ENCODE measurements at regions not wholly inside any gene's neighbourhood (a gene's known extent, or its start where the extent isn't known, plus 50 kb on each side); places are given as distances from the start of the nearest gene placed in this dataset.

DNA sequence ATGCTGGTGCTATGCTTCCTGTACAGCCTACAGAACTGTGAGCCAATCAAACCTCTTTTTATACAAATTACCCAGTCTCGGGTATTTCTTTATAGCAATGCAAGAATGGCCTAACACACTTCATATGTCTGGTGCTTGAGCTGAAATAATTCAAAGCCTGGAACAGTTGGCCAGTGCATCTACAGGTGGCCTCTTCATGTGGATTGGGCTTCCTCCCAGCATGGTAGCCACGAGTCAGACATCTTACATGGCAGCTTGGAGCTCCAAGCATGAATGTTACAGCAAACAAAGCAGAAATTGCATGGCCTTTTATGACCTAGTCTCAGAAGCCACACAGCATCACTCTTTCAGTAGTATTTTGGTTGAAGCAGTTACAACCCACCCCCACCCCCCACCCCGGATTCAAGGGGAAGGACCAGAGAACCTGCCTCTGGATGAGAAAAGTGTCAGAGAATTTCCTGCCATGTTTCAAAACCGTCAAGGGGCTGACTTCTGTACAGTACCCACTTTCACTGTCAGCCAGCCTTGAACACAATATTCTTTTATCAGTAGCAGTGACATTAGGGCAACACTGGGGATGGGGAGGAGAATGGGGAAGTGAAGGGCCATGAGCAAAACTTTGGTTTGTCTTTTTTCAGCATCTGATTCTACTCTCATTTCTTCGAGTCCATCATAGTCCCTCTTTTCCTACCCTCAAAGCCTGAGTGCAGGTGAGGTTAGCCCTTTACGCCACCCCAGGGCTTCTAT, 368.7 kb downstream of the BCOR start:
- DNase-seq (ENCODE audit: extremely low read depth, low read depth) = no peak
- TF ChIP-seq, protein P1, sequence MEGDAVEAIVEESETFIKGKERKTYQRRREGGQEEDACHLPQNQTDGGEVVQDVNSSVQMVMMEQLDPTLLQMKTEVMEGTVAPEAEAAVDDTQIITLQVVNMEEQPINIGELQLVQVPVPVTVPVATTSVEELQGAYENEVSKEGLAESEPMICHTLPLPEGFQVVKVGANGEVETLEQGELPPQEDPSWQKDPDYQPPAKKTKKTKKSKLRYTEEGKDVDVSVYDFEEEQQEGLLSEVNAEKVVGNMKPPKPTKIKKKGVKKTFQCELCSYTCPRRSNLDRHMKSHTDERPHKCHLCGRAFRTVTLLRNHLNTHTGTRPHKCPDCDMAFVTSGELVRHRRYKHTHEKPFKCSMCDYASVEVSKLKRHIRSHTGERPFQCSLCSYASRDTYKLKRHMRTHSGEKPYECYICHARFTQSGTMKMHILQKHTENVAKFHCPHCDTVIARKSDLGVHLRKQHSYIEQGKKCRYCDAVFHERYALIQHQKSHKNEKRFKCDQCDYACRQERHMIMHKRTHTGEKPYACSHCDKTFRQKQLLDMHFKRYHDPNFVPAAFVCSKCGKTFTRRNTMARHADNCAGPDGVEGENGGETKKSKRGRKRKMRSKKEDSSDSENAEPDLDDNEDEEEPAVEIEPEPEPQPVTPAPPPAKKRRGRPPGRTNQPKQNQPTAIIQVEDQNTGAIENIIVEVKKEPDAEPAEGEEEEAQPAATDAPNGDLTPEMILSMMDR (IDR thresholded peaks at IDR 0.05; ENCODE audit: low read depth, low read length) = no peak

DNA sequence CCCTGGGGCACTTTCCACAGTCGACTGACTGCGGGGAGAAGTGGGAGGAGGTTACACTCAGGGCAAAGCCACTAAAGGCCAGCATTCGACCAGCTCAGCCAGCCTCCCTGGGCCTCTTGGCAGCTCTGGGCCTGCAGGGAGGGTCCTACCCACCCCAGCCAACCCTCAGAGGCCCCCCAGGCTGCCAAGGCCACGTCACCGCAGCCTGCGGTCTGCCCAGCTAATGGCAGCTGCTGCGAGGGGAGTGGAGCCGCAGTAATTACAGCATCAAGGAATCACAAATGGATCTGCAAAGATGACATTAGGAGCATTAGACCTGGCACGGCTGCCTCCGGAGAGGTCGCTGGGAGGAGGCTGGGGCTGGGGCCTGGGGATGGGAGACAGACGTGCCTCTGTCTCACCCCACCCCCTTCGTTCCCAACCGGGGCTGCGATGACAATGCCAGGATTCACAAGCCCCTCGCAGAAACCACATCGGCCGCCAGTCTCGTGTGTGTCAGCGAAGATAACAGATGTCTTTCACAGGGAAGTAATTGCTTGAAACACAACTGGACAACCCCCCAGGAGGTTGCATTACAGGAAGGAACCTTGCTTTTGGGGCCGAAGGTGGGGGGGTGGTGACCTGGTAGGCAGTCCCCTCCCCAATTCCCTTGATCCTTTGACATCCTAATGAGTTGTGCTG, 367.6 kb downstream of the BCOR start:
- DNase-seq (ENCODE audit: extremely low read depth, low read depth) = no peak
- TF ChIP-seq, protein P1 (IDR thresholded peaks at IDR 0.05; ENCODE audit: low read depth, low read length) = no peak

DNA sequence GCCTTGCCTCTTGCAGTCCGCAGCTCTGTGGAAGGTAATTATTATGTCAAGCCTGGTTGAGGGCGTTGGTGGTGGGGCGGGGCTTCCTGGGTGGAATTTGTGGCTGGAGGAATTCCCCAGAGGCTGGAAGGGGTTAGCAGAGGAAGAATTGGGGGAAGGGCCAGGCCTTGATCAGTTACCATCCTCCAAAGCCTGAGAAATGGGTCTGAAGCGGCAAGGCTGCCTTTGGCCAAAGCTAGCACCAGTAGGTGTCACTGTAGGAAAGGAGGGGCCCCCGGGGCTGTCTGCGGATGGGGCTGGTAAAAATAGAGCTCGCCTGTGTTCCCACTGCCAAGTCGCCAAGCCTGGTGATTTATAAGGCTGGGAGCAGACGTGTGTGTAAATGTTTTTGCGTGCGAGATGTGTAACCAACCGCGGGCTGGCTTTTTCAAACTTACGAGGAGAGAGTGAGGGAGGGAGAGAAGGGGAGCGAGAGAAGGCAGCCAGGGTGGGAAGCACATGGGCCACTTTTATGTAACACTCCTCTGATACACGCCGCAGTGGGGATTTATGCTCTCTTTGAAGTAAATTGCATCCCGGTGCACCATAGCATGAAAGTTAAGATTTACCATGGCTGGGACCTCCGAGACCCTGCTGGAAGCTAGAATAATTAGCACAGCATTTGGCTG, 367.0 kb downstream of the BCOR start:
- DNase-seq (ENCODE audit: extremely low read depth, low read depth) = no peak
- TF ChIP-seq, protein P1 (IDR thresholded peaks at IDR 0.05; ENCODE audit: low read depth, low read length) = peak; percentile 51

DNA sequence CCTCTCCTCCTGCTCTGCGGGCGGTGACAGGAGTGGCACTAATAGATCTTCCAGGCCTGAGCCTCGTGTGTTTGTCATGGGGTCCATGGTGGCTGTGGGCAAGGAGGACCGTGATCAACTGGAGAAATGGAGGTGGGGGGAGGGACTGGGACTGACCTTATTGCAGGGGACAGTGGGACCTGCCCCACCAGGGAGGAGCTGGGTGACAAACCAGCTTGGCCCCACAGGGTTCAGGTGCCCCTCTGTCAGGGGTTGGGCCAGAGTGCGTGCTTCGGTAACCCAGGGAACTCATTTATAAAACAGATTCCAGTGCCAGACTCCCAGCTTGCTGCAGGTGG, 366.5 kb downstream of the BCOR start:
- DNase-seq (ENCODE audit: extremely low read depth, low read depth) = no peak
- TF ChIP-seq, protein P1 (IDR thresholded peaks at IDR 0.05; ENCODE audit: low read depth, low read length) = no peak

DNA sequence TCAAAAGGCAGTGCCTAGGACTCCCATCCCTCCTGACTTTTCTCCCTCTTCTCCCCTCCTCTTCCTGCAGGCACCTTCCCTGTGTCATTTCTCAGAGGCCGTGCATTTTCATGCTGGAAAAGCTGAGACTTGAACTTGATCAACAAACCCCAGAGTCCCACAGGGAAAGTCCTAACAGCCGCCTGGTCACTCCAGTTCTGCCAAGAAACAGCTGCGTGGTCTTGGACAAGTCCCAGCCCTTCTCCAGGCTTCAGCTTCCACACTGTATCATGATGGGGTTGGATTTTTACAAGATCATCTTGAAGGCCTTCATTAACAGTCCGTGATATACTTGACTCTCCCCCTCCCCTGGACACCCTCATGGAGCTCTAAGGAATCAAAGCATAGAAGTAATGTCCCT, 366.0 kb downstream of the BCOR start:
- DNase-seq (ENCODE audit: extremely low read depth, low read depth) = no peak

DNA sequence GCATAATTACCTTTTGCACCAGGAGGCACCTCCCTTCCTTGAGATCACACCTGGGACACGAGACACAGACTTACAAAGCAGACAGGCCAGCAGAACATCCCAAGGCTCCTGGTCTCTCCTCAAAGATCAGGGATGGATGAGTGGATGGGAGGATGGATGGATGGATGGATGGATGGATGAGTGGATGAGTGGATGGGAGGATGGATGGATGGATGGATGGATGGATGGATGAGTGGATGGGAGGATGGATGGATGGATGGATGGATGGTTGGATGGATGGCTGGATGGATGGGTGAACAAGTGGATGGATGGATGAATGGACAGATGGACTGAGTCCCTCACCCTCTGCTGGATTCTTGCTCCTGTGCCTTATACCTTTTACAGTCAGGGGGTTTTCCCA, 364.0 kb downstream of the BCOR start:
- TF ChIP-seq, protein P1 (IDR thresholded peaks at IDR 0.05; ENCODE audit: low read depth, low read length) = no peak
- no peak for DNase-seq (ENCODE audit: extremely low read depth, low read depth)

More for the DNA sequence above, 366.0 kb downstream of the BCOR start:
- TF ChIP-seq, protein P1 (IDR thresholded peaks at IDR 0.05; ENCODE audit: low read depth, low read length) = no peak

Measured in AG09319 (cell line).